ENCODE measurements at regions not wholly inside any gene's neighbourhood (a gene's known extent, or its start where the extent isn't known, plus 50 kb on each side); places are given as distances from the start of the nearest gene placed in this dataset.
A peak's percentile ranks its signal among the peaks of the same experiment; 100 is the strongest.

DNA sequence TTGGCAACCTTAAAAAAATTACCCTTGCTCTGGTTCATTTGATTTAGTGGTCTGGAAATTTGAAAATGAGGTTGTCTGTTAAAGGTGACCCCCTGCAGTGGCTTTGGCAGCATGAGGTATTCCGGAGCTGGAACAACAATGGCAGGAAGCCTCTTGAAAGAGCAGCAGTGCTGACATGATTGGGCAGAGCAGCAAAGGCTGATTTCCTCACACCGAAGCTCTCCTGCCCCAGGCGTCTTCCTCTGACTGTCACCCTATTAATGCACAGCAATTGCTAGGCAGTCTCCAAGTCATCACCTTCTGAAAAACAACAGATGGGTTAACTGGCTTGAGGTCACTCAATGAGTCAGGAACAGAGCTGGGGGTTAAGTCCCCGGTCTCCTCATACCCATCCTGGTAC lies 241.8 kb upstream of the MMS22L start:
- no peaks in the 10 kb centered on the region for H3K27me3 ChIP-seq (replicated peaks in 1 of 4; ENCODE audit: control insufficient read depth in 3 of 4, extremely low read depth in 1 of 4, insufficient read depth in 3 of 4, low read length in 3 of 4)
- H3K9ac ChIP-seq (replicated peaks in 1 of 4; ENCODE audit: extremely low read depth in 1 of 4, low read depth in 3 of 4, low read length in 3 of 4) = no peak overlapping the region
- H2BK20ac ChIP-seq (ENCODE audit: low read length) = no peak overlapping the region
- no peaks in the 10 kb centered on the region for H3K9me3 ChIP-seq (ENCODE audit: insufficient read depth in 2 of 2, low read depth in 1 of 2, low read length in 1 of 2)
- H4K91ac ChIP-seq (replicated peaks; ENCODE audit: insufficient read length, low read length) = no peak overlapping the region
- H3K4me2 ChIP-seq (ENCODE audit: insufficient read depth in 1 of 2, low read depth in 2 of 2, low read length in 2 of 2) = no peak overlapping the region; a peak in 1 of 4 replicates
- no peak overlapping the region for H3K18ac ChIP-seq (ENCODE audit: extremely low read depth, low read length)
- H4K20me1 ChIP-seq (replicated peaks in 1 of 2; ENCODE audit: control insufficient read depth in 1 of 2, insufficient read depth in 2 of 2, low read length in 2 of 2) = no peaks in the 10 kb centered on the region
- DNase-seq (ENCODE audit: low read depth in 1 of 2, low spot score in 2 of 2) (peak; percentile 53 to 72), FAIRE-seq (peak; percentile 84)
- H3K79me1 ChIP-seq (ENCODE audit: low read depth, low read length) = no peaks in the 10 kb centered on the region
- H2BK5ac ChIP-seq (ENCODE audit: low read depth, low read length) = no peak overlapping the region
- POLR2A ChIA-PET (ENCODE audit: partially characterized antibody) = interaction anchor here (1.3 kb wide), 1 partner anchor 10 kb away, joined by 3 read pairs; no protein-coding TSS in a partner anchor
- H2BK12ac ChIP-seq (ENCODE audit: low read depth, low read length) = no peak overlapping the region
- no peak overlapping the region for H3K27ac ChIP-seq (ENCODE audit: low read depth, low read length)
- H3K36me3 ChIP-seq (ENCODE audit: control insufficient read depth in 2 of 4, insufficient read depth in 4 of 4, low read length in 3 of 4) = no peaks in the 10 kb centered on the region
- TF ChIP-seq CHD2 (IDR thresholded peaks at IDR 0.05; ENCODE audit: low read length) (no peak), YY1 (IDR thresholded peaks at IDR 0.05; ENCODE audit: low read depth, low read length) (peak; percentile 43; the same call in 1 of the 2 replicates)
- H4K5ac ChIP-seq (ENCODE audit: insufficient read length, low read depth, low read length) = no peak overlapping the region
- peaks cover 0 to 5% (median 1%) of the 10 kb centered on the region in 4 experiments; a peak in 2 of 7 replicates for H3K4me1 ChIP-seq (replicated peaks in 1 of 4; ENCODE audit: control insufficient read depth in 3 of 4, insufficient read depth in 4 of 4, low read length in 3 of 4)
- no peak overlapping the region; the same call in 1 of the 2 replicates for H4K8ac ChIP-seq (ENCODE audit: extremely low read depth, insufficient read depth, low read length)
- no peak overlapping the region for H2BK120ac ChIP-seq (replicated peaks; ENCODE audit: low read depth, low read length)
- no peak overlapping the region for H2BK15ac ChIP-seq (ENCODE audit: low read length)
- no peak overlapping the region for H3K4me3 ChIP-seq (ENCODE audit: extremely low read depth in 1 of 4, insufficient read depth in 2 of 4, low read depth in 3 of 4, low read length in 4 of 4)
- no peak overlapping the region for H2AFZ ChIP-seq (ENCODE audit: low read length)
- WGBS, 2 experiments (ENCODE audit: extremely low coverage in 1 of 2, insufficient coverage in 1 of 2, insufficient read length in 1 of 2, insufficient replicate concordance in 2 of 2, low coverage in 1 of 2, low lambda C conversion rate in 2 of 2, missing lambda C conversion rate in 1 of 2) = 29% methylated on average over 4 of the region's 4 CpGs; no CpG with 5 or more reads in 1 of the 2 experiments
- H3K56ac ChIP-seq (replicated peaks; ENCODE audit: insufficient read length, low read depth, low read length) = no peak overlapping the region
- H3K14ac ChIP-seq (ENCODE audit: insufficient read length) = no peak overlapping the region
- CTCF ChIA-PET (ENCODE audit: partially characterized antibody) = interaction anchor here (1.5 to 2.6 kb wide), 2 partner anchors 11 to 34 kb away, joined by 4 to 14 read pairs; no protein-coding TSS in a partner anchor
- no peak overlapping the region for H3K4ac ChIP-seq (replicated peaks; ENCODE audit: insufficient read length, low read depth, low read length)
- H3K79me2 ChIP-seq (ENCODE audit: control insufficient read depth in 1 of 2, insufficient read depth in 2 of 2, low read length in 2 of 2) = no peaks in the 10 kb centered on the region
- H3K23me2 ChIP-seq (ENCODE audit: low read depth, low read length) = no peaks in the 10 kb centered on the region
- H3K23ac ChIP-seq (ENCODE audit: insufficient read length) = no peak overlapping the region
- H2AK5ac ChIP-seq (ENCODE audit: low read depth, low read length) = no peak overlapping the region
